NCI-H1092 treated with DMSO at 0.1 percent for 48 hours (cell line): ENCODE measurements at regions not wholly inside any gene's neighbourhood (a gene's known extent, or its start where the extent isn't known, plus 50 kb on each side); places are given as distances from the start of the nearest gene placed in this dataset.

Experiments
- DNase-seq: peaks from one replicate; lab custom pipeline; 2025; lab: John Stamatoyannopoulos, UW

DNA sequence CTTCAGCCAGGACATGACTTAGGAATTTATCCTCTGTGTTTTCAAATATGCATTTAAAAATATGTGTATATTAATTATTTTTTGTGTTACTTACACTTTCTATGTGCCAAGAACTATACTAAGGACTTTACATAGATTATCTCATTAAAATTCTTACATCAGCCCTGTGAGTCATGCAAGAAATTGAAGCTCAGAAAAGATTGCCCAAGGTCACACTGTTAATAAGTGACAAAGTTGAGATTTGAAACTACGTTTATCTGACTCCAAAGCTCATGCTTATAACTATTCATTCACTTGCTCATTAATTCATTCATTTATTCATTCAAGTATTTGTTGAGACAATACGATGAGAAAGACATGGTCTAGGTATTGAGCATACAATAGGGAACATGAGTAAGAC, 62.9 kb upstream of the CHRDL1 start:
- DNase-seq, result no peak

DNA sequence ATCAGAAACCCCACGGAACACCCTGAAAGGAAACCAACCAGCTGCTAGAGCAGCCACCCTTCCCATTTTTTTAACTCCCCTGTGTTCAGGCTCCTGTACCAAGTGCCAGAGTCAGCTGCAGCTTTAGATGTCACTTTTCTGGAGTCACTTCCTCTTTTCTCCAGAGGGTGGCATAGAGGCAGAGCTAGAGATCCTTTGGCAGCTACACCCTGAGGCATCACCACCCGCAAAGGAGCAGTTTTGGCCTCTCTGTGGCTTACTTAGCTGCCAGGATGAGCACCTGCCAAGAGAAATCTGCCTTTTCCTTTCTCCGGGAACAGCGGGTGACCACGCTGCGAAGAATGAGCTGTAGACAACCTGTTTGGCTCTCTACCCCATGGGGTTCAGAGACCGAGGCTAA, 58.0 kb upstream of the CHRDL1 start:
- peak; percentile 73 for DNase-seq

DNA sequence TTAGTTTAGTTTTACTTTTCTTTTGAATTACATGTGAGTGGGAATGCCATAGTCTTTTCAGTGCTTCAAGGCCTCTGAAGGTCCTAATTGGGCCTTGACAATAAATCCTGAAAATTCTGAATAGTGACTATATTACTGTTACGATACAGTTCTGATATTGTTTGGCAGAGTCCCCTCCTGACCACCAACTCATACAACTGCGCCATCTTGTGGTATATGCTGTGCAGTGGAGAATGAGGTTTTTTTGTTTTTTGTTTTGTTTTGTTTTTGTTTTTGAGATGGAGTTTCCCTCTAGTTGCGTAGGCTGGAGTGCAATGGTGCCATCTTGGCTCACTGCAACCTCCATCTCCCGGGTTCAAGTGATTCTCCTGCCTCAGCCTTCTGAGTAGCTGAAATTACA, 56.6 kb upstream of the CHRDL1 start:
- peak; percentile 9 for DNase-seq

DNA sequence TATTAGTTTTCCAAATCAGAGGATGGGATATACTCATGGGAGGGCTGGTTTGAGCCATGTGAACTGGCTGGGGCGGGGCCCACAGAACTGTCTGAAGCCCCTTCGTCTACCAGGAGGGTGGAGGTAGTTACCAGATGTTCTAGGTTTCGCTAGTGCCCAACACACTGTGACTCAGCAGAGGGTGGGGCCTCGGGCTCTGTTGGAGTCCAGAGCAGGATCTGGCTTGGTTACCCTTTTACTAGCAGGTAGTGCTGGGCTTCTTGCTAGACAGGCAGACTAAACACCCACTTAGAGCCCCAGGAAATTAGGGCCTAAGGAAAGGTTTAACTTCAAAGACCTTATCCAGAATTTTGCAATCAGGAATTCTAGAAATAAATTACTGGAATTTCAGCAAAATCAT, 56.2 kb upstream of the CHRDL1 start:
- no peak for DNase-seq

DNA sequence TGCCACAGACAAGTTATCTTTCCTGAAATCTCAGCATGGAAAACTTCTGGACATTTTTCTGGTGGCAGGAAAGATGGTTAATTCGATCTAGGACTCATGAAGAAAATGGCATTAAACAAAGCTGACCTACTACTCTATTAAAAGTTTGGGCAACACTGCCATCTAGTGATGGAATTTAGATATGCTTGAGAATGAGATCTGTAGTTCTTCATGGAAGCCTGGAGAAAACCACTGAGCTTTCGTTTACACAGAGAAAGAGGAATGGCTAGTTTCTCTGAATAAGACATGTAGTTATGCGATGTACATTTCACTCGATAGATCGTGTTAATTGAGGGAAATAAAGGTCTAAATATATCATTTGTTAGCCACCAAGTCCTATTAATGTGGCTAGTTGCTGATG, 51.7 kb upstream of the CHRDL1 start:
- peak; percentile 75 for DNase-seq

DNA sequence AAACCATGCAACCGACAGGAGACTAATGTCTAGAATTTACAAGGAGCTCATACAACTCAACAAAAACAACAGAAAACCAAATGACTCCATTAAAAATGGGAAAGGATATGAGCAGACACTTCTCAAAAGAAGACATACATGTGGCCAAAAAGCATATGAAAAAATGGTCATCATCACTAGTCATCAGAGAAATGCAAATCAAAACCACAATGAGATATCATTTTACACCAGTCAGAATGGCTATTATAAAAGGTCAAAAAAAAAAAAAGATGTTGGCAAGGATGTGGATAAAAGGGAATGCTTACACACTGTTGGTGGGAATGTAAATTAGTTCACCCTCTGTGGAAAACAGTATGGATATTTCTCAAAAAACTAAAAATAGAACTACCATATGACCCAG, 50.5 kb upstream of the CHRDL1 start:
- DNase-seq, result no peak
